Left kidney (tissue), 1 donor: ENCODE measurements at regions not wholly inside any gene's neighbourhood (a gene's known extent, or its start where the extent isn't known, plus 50 kb on each side); places are given as distances from the start of the nearest gene placed in this dataset.
"Not testable (repeated sequence)": the region's sequence is repeated elsewhere in the genome, so short reads cannot be mapped to it uniquely, and the experiment has no call there.

ENCODE experiments used
- DNase-seq: peaks from one replicate; pipeline ENCODE4 v3.0.0-alpha.2; 2013

DNA sequence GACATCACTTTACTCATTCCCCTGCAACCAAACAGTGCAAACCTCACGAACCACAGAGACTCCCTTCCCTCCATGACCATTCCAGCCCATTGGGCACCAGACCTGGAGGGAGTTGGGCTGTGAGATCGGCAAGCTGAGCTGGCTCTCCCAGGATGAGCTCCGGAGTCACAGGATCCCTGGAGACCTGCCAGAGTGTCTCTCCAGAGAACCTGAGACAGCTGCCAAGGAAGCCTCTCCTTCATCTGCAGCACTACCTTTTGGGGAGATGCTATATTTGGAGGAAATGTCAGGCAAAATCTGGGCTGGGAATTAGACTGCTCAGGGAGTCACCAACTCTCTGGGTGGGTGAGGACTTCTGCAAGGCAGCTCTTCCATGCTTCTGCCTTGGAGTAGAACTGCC is 417.4 kb downstream of the TNS1 start:
- DNase-seq = no peak

DNA sequence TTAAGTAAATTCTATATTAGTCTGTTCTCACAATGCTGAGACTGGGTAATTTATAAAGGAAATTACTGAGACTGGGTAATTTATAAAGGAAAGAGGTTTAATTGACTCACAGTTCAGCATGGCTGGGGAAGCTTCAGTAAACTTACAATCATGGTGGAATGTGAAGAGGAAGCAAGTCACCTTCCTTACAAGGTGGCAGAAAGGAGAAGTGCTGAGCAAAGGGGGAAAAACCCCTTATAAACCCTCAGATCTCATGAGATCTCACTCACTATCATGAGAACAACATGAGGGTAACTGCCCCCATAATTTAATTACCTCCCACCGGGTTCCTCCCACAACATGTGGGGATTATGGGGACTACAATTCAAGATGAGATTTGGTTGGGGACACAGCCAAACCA is 422.4 kb downstream of the TNS1 start:
- not testable (repeated sequence) for DNase-seq

GRCh38 chr2:217573571-217573970 is 429.2 kb downstream of the TNS1 start:
- DNase-seq = no peak

DNA sequence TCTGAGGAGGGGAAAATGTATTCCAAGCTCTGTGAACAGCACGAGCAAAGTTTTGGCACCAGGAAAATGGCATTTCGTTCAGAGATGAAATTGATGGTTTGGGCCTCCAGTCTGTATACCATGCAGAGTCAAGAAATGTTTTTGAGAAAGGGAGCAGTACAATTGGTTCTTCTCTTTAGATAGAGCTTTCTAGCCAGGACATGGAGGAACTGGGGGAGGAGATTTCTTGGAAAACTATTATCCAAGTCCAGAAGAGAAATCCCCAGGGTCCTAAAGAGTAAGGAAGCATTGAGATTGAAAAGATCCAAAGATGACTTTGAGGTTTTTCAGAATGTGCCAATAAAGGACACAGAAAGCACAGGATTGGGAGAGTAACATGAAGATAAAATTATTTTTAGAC is 432.4 kb downstream of the TNS1 start:
- DNase-seq = no peak

DNA sequence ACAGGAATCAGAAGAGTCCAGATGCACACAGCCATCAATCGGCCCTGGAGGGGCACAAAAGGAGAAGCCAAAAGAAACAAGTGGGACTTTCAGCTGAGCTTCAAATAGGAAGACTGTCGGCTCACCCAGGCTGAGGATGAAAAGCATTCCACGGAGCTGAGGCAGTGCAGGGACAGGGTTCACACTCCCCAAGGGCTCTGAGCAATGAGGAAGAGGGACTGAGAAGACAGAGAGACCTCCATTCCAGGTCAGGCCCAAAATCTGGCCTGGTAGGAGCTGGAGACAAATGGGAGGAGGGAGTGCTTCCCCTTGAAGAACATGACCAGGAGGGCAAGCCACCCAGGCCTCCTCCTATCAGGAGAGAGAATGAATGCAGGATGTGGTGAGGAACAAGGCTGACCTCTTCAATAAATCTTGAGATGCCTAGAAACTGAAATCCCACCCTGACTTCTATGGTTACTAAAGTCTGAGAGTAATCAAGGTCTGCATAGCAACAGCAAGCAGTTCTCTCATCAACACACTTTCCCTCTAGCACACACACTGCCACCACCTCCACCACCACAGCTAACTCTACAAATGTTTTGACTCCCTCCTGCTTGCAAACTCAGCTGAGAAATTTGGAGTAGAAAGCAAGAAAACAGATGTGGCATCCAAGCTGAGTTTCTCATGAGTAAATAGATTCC is 434.4 kb downstream of the TNS1 start:
- DNase-seq = peak; percentile 57

- no peak for DNase-seq
These were observed 439.2 kb downstream of the TNS1 start for GRCh38 chr2:217563565-217563964.

DNA sequence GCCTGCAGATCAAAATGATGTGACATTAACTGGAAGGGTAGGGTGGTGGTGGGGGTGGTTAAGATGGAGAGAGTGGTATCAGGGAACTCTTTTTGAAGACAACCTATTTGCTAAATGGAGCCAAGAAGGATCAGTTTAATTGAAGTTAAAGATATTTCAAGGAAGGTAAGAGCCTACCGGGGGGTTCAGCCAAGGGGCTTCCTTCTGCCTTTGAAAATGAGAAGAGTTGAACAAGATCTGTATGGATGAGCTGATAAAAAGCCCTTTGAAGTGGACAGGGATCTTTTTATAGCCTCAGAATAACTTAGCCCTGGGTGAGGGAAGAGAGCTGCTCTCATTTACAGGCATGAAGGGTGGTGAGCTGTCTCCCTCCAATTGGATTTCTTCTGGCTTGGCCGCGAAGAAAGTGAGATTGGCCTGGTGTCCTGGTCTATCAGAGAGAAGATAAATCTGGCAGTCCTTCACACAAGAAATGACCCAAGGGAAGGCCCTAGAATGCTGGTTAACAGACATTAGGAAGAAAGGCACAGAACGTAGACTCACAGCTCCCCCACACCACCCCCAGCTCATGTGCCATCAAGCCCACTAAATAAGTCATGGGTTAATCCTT is 439.8 kb downstream of the TNS1 start:
- no peak for DNase-seq

DNA sequence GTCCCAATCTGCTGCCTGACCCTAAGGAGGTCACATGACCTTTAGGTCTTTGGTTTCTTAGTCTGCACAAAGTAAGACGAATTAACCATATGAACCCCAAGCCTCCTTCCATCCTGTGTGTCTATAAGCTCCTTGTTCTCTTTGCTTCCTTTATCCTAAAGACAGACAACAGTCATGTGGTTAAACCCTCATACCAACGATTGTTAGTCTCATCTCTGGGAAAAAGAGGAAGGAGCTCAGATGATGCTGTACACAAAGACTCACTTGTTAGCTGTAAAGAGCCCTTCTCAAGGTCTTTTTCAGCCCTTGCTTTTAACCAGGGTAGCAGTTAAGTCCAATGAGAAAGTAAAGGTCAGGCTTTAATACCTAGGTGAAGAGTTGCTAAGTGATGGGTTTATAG is 443.7 kb downstream of the TNS1 start:
- DNase-seq = no peak

DNA sequence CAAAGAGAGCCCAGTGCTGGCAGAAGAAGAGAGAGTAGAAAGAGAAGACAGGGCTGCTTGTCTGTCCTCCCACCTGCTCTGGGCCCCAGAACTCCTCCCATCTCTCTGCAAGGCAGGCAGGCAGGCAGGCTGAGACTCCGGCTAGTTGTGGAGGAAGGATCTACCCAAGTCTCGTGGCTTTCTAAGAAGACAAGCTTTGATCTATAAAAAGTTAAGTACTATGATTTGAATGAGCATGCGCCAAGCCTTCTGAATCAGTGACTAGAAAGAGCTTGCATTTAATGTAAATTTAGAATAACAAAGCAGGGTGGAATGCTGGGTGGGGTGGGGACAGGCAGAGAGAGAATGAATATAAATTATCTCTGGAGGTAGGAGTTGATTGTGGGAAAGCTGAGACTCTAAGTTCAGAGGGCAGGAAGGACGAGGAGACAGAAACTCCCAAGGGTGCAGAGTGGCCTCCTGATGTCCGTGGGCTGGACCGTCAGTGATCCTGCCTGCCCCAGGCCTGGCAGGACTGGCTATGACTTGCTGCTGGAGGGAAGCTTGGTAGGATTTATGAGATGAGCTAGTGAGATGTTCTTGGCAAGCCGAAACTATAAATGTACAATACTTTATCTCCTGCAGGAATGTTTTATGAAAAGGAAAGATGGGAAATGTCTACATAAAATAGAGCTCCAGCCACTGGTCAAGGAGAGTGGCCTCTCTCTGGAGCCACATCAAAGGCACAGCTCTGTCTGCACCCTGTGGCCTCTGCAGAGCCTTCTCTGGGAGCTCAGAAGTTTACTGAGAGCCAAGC is 447.5 kb downstream of the TNS1 start:
- DNase-seq = peak; percentile 46

GRCh38 chr2:217553679-217554078 is 449.1 kb downstream of the TNS1 start:
- DNase-seq = no peak

GRCh38 chr2:217553202-217553601 is 449.6 kb downstream of the TNS1 start:
- DNase-seq = no peak

- no peak for DNase-seq
These were observed 450.7 kb downstream of the TNS1 start for GRCh38 chr2:217552081-217552480.

DNA sequence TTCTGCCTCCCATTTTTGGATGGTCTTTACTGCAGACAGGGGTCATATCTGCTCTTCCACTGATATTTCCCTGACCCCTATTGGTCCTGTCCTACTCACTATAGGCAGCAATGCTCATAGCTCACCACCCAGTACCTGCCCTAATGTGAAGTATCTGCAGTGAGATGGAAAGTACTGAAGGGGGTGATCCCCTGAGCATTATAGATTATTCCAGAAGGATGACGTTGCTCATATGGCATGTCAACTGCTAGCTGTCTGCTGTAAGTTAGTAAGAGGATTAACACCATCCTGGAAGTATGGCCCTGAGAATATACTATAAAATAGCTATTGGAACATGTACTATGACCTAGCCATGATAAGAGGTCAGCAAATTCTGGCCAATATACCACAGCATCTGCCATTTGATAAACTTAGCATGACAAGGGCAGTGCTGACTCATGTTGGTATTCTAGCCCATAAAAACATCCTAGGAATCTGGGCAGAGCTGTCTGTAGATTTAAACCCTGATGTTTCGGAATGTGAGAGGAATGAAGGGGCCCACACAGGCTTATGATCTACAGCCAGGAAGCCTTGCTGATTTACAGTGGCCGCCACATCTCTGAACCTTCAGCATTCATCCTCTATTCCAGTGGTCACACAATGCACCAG is 451.4 kb downstream of the TNS1 start:
- DNase-seq = no peak

- DNase-seq = no peak
These were observed 463.7 kb downstream of the TNS1 start for GRCh38 chr2:217539126-217539525.

DNA sequence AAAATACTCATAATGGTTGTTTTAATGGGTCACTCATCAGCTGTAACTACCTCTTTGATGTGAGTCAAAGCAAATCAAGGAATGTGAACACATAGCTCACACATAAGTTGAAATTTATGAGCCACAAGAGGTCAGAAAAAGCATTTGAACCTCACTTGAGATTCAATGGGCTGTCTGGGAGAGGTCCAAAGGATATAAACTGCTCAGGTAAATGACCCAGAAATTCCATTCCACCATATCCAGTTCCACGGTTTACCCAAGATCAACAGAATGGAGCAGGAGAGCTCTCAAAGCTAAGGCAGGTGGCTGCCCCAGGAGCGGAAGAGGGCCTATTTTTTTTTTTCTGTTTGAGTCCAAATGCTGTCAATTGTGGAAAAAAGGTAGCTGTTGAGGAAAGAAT is 464.1 kb downstream of the TNS1 start:
- DNase-seq = peak; percentile 75

DNA sequence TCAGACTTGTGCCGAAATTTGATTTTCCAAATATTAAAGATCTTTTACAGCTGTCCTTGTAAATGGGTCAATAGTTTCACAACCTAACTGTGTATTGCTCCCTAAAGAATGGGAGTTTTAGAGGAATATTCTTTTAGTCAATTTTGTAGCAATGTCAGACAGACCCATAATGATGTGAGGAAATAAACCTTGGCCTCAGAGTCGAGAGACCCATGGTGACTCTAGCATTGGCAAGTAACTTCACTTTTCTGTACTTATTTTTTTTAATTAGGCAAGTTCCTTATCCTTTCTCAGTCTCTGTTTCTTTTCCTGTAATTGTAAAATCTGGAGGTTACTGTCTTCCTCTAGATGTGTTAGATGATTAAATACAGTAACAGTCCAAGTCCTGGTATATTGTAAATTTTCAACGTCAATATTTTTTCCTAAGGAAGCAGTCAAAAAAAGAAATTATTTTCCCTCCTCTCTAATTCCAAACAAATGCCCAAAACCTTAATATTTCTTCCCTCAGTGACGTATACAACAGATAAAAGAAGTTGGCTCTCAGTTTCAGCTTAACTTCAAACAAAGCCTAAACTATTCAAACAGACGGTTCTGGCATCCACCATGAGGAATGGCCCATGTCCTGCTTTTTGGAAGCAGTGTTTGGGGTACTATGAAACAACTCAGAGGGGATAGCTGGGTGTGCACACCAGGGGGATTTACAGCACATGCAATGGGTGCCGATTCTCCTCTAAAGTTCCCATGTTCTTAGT is 466.7 kb downstream of the TNS1 start:
- no peak for DNase-seq

DNA sequence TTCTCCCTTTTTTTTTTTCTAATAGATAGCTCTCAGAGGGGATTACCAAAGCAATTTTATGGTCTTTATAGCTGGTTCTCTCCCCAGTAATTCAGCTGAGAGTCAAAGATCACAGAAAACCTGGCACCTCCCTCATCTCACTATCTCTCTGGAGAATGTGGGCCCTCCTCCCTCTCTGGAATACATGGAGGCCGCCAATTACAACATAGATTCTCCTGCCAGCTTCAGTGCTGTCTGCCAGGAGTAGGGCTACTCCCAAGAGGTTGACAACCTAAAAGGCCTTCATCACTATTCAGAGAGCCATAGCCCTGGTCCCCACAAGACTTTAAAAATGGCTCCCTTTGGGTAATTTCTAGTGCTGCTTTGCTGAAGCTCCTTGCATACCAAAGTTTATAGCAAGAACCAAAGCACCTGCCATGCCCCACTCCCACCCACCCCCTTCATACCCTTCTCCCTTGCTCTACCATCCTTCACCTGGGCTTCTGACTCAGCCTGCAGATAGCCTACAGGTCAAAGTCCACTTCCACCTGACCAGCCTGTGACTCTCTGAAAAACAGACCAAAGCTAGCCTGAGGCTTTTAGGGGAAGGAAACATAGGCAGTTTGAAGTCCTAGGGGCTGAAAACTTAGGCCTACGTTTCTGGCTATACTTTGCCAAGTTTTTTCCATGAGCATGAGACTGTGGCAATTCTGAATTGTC is 472.3 kb downstream of the TNS1 start:
- no peak for DNase-seq

DNA sequence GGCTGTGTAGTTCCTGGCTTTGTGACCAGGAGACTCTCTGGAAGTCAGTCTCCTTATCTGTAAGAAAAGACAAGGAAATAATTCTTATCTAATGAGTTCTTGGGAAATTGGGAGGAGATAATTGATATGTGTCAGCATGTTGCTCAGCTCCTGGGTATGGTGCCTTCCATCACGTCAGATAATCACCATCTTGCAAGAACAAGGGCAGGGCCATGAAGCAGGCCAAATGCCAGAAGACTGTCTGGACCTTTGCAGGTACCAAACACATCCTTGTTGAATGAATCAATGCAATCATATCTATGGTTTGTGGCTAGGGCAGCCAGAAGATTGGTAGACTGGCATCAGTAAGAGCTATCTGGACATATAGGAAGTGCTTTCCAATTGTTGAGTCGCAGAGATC is 473.5 kb downstream of the TNS1 start:
- no peak for DNase-seq

GRCh38 chr2:217527590-217528202 is 475.1 kb downstream of the TNS1 start:
- DNase-seq = no peak

- DNase-seq = no peak
These were observed 477.7 kb downstream of the TNS1 start for GRCh38 chr2:217525076-217525475.

- no peak for DNase-seq
These were observed 479.5 kb downstream of the TNS1 start for GRCh38 chr2:217523286-217523685.
